SK-N-SH (cell line): ENCODE measurements at regions not wholly inside any gene's neighbourhood (a gene's known extent, or its start where the extent isn't known, plus 50 kb on each side); places are given as distances from the start of the nearest gene placed in this dataset.

Experiments
- CTCF ChIP-seq: fragments of 200-600 bp; sonication (generic); IDR thresholded peaks from 2 replicates; pipeline ENCODE4 v1.6.1; 2017; ENCODE audit warnings: antibody characterized with exemption, mild to moderate bottlenecking, moderate library complexity
- EP300 ChIP-seq, 2 experiments: IDR thresholded peaks; 2 replicates each; pipeline versions ENCODE4 v1.4.0 to v1.6.1; 2012; ENCODE audit warnings: borderline replicate concordance in 1 of 2, low read depth in 1 of 2, low read length in 1 of 2
- JUND ChIP-seq: IDR thresholded peaks from 2 replicates; pipeline ENCODE4 v1.4.0; 2012
- POLR2AphosphoS5 ChIP-seq: IDR thresholded peaks from 2 replicates; pipeline ENCODE4 v1.6.1; 2012; ENCODE audit warnings: low read depth, low read length
- TAF1 ChIP-seq: IDR thresholded peaks from 2 replicates; pipeline ENCODE4 v1.6.1; 2012; ENCODE audit warnings: low read depth, mild to moderate bottlenecking, low read length, moderate library complexity, borderline replicate concordance
- TEAD4 ChIP-seq: IDR thresholded peaks from 2 replicates; pipeline ENCODE4 v1.4.0; 2012; ENCODE audit warnings: mild to moderate bottlenecking, borderline replicate concordance; ENCODE audit not compliant: insufficient read depth
- YY1 ChIP-seq: IDR thresholded peaks from 2 replicates; pipeline ENCODE4 v1.4.0; 2012; ENCODE audit warnings: low read depth, mild to moderate bottlenecking

DNA sequence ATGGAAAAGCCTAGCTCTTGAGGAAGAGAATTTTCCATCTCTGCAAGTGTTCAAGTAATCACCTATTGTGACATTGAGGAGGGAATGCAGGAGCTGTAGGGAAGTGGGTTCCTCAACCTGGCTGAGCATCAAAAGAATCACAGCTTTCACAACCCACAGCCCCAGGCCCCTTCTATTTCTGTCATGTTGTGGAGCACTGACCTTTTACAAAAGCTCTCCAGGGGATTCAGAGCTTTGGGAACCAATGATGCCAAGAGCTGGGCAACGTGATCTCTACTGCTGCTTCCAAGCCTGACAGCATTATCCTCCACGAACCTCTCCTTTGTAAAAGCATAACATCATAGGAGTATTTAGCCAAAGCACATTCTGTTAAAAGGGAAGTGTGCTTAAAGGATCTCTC is 231.1 kb downstream of the ADAMTS9 start:
- TF ChIP-seq CTCF (no peak), TAF1 (no peak), POLR2AphosphoS5 (no peak), TEAD4 (no peak), EP300 (IDR thresholded peaks at IDR 0.05; ENCODE audit: borderline replicate concordance in 1 of 2, low read depth in 1 of 2, low read length in 1 of 2) (no peak), YY1 (no peak), JUND (no peak)
